ENCODE measurements at regions not wholly inside any gene's neighbourhood (a gene's known extent, or its start where the extent isn't known, plus 50 kb on each side); places are given as distances from the start of the nearest gene placed in this dataset.

- H3K9ac ChIP-seq (ENCODE audit: insufficient read depth in 1 of 2, low read length in 2 of 2) = no peak overlapping the region
- no peak overlapping the region for H3K4me3 ChIP-seq
- DNase-seq (peak in 2 of 3 donors; percentile 14 to 47), ATAC-seq (ENCODE audit: insufficient read depth, low FRiP score) (no peak)
- no peaks in the 10 kb centered on the region for H3K27me3 ChIP-seq (ENCODE audit: control insufficient read depth in 3 of 3, insufficient read depth in 3 of 3, low read length in 2 of 3)
- H3K4me1 ChIP-seq (ENCODE audit: control insufficient read depth in 5 of 5, insufficient read depth in 5 of 5, low read length in 5 of 5) = peaks cover 8 to 22% (median 17%) of the 10 kb centered on the region in 5 donors
- 62 to 76% methylated on average over 2 of the region's 2 CpGs for WGBS, 2 donors
- TF ChIP-seq, protein P1, sequence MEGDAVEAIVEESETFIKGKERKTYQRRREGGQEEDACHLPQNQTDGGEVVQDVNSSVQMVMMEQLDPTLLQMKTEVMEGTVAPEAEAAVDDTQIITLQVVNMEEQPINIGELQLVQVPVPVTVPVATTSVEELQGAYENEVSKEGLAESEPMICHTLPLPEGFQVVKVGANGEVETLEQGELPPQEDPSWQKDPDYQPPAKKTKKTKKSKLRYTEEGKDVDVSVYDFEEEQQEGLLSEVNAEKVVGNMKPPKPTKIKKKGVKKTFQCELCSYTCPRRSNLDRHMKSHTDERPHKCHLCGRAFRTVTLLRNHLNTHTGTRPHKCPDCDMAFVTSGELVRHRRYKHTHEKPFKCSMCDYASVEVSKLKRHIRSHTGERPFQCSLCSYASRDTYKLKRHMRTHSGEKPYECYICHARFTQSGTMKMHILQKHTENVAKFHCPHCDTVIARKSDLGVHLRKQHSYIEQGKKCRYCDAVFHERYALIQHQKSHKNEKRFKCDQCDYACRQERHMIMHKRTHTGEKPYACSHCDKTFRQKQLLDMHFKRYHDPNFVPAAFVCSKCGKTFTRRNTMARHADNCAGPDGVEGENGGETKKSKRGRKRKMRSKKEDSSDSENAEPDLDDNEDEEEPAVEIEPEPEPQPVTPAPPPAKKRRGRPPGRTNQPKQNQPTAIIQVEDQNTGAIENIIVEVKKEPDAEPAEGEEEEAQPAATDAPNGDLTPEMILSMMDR (IDR thresholded peaks at IDR 0.05; ENCODE audit: control extremely low read depth, extremely low read depth) = no peak
- H3K9me3 ChIP-seq (ENCODE audit: control insufficient read depth in 4 of 4, insufficient read depth in 3 of 4, low read length in 3 of 4) = no peaks in the 10 kb centered on the region
- H3K27ac ChIP-seq (ENCODE audit: low read depth in 1 of 2, low read length in 1 of 2) = peak overlapping the region in 1 of 2 donors; percentile 1
- no peaks in the 10 kb centered on the region for H3K36me3 ChIP-seq (ENCODE audit: control insufficient read depth in 4 of 4, insufficient read depth in 4 of 4, low read length in 4 of 4)
Observed at GRCh38 chr12:27190761-27191160, 53.3 kb upstream of the STK38L start.

DNA sequence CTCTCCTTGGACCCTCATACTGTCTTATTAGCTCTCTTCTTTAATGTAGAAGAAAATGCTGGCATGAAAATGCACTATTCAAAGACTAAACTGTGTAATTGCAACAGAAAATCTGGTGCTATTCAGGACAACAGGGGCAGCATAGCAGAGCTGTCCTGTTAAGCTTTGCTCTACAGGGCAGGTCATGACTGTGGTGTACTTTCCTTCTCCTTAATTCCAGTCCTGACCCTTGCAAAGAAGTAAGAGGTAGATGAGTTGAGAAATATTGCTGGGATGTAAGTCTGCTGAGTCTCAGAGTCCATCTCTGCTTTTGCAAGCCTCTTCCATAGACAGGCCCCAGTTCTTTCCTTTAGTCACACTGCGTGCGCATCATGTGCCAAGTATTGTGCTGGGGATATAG lies 52.6 kb upstream of the STK38L start:
- no peak for DNase-seq
- no peaks in the 10 kb centered on the region for H3K27me3 ChIP-seq (ENCODE audit: control insufficient read depth in 3 of 3, insufficient read depth in 3 of 3, low read length in 2 of 3)
- TF ChIP-seq, protein P1 (IDR thresholded peaks at IDR 0.05; ENCODE audit: control extremely low read depth, extremely low read depth) = no peak
- no peaks in the 10 kb centered on the region for H3K36me3 ChIP-seq (ENCODE audit: control insufficient read depth in 4 of 4, insufficient read depth in 4 of 4, low read length in 4 of 4)
- WGBS, 2 donors = 96 to 98% methylated on average over 2 of the region's 2 CpGs
- H3K27ac ChIP-seq (ENCODE audit: low read depth in 1 of 2, low read length in 1 of 2) = no peak overlapping the region
- H3K4me1 ChIP-seq (ENCODE audit: control insufficient read depth in 5 of 5, insufficient read depth in 5 of 5, low read length in 5 of 5) = peaks cover 8 to 22% (median 13%) of the 10 kb centered on the region in 5 donors
- H3K9me3 ChIP-seq (ENCODE audit: control insufficient read depth in 4 of 4, insufficient read depth in 3 of 4, low read length in 3 of 4) = no peaks in the 10 kb centered on the region
- ATAC-seq (ENCODE audit: insufficient read depth, low FRiP score) = no peak
- no peak overlapping the region for H3K4me3 ChIP-seq
- no peak overlapping the region for H3K9ac ChIP-seq (ENCODE audit: insufficient read depth in 1 of 2, low read length in 2 of 2)

GRCh38 chr12:27192118-27192802 lies 51.8 kb upstream of the STK38L start:
- H3K36me3 ChIP-seq (ENCODE audit: control insufficient read depth in 4 of 4, insufficient read depth in 4 of 4, low read length in 4 of 4) = no peaks in the 10 kb centered on the region
- ATAC-seq (ENCODE audit: insufficient read depth, low FRiP score) = no peak
- H3K27ac ChIP-seq (ENCODE audit: low read depth in 1 of 2, low read length in 1 of 2) = peak overlapping the region in 1 of 2 donors; percentile 58
- 84 to 93% methylated on average over 5 of the region's 5 CpGs for WGBS, 2 donors
- peaks cover 8 to 22% (median 13%) of the 10 kb centered on the region in 5 donors for H3K4me1 ChIP-seq (ENCODE audit: control insufficient read depth in 5 of 5, insufficient read depth in 5 of 5, low read length in 5 of 5)
- TF ChIP-seq, protein P1 (IDR thresholded peaks at IDR 0.05; ENCODE audit: control extremely low read depth, extremely low read depth) = no peak
- no peak overlapping the region for H3K9ac ChIP-seq (ENCODE audit: insufficient read depth in 1 of 2, low read length in 2 of 2)
- H3K27me3 ChIP-seq (ENCODE audit: control insufficient read depth in 3 of 3, insufficient read depth in 3 of 3, low read length in 2 of 3) = no peaks in the 10 kb centered on the region
- no peak overlapping the region for H3K4me3 ChIP-seq
- no peak for DNase-seq
- no peaks in the 10 kb centered on the region for H3K9me3 ChIP-seq (ENCODE audit: control insufficient read depth in 4 of 4, insufficient read depth in 3 of 4, low read length in 3 of 4)
